NCI-H2227 treated with DMSO at 0.1 percent for 48 hours (cell line): ENCODE measurements at regions not wholly inside any gene's neighbourhood (a gene's known extent, or its start where the extent isn't known, plus 50 kb on each side); places are given as distances from the start of the nearest gene placed in this dataset.
"Not testable (repeated sequence)": the region's sequence is repeated elsewhere in the genome, so short reads cannot be mapped to it uniquely, and the experiment has no call there.

Experiments
- DNase-seq: peaks from one replicate; lab custom pipeline; 2025; lab: John Stamatoyannopoulos, UW

DNA sequence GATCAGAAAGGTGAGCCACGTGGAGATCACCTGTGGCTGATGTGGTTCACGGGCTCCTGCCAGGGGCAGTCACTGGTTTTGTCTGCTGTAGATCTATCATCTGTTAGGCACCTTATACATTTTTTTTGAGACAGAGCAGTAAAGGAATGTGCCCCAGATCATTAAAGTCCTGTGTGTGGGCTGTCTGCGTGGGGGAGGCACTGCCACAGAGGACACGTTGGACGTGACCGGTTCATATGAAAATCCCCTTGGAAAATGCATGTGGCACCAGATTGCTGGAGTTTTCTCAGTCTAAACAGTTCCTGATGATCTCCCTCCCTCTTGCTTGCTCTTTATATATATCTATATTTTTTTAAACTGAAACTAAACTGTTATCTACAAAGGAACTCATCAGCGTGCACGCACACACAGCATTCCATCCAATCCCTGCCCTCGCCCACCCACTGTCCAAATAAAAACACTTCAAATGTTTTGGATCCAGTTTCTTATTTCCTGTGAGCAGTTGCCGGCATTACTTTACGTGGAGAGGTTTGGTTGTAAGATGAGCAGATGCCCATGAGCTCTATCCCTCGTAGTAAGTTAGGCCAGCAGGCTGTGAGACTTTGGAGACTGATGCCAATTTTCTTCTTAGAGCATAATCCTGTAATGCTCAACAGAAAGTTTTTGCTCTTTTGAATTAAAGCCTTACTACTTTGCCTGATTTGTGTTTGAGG is 161.6 kb upstream of the EXOC2 start:
- no peak for DNase-seq

DNA sequence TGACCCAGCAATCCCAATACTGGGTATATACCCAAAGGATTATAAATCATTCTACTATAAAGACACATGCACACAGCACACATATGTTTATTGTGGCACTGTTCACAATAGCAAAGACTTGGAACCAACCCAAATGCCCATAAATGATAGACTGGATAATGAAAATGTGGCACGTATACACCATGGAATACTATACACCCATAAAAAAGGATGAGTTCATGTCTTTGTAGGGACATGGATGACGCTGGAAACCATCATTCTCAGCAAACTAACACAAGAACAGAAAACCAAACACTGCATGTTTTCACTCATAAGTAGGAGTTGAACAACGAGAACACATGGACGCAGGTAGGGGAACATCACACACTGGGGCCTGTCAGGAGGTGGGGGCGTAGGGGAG is 159.3 kb upstream of the EXOC2 start:
- not testable (repeated sequence) for DNase-seq

DNA sequence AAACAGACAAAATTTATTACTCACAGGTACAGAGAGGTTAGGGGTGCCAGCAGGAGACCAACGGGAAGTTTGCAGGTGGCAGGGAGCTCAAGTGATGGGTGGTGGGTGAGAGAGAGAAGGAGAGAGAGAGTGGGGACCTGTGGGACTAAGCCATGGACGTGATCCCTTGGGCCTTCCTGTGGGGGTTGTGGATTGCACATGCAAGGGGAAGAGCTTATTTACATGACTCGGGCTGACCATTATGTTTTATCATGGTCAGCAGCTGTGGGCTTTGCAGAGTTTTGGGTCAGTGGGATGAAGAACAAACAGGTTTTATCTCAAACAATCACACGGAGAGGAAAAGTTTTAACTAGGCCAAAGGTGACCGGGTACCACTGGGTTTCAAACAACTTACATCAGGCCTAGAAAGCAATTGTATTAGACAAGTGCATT is 156.2 kb upstream of the EXOC2 start:
- no peak for DNase-seq

DNA sequence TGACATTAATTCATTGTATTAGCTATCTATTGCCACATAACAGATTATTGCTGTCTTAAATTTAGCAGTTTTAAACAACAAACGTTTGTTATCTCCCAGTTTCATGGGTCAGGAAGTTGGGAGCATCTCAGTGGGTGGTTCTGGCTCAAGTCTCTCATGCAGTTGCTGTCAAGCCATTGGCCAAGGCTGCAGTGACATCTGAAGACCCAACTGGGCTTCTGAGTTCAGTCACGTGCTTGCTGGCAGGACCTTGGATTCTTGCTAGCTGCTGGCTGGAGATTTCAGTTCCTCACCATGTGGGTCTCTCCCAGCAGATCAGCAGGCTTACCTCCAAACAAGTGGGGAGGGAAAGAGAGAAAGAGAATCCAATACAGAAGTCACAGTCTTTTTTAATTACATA is 152.6 kb upstream of the EXOC2 start:
- DNase-seq, result no peak

DNA sequence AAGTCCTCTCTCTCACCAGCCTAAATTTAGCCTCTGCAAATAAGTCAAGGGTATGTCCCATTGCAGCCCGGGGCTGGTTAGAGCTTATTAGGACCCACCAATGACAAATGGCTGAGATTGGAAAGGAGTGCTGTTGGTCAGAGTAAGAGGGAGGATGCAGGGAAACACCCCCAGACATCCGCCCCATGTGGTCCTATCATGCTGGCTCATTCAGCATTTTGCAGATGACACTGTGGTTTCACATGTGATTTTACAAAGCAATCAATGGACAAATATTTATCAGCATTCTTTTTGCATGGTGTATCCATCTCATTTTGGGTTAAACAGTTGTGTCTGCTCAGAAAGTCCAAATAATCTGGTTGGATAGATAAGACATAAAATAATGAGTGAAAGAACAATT is 152.2 kb upstream of the EXOC2 start:
- DNase-seq, result no peak

DNA sequence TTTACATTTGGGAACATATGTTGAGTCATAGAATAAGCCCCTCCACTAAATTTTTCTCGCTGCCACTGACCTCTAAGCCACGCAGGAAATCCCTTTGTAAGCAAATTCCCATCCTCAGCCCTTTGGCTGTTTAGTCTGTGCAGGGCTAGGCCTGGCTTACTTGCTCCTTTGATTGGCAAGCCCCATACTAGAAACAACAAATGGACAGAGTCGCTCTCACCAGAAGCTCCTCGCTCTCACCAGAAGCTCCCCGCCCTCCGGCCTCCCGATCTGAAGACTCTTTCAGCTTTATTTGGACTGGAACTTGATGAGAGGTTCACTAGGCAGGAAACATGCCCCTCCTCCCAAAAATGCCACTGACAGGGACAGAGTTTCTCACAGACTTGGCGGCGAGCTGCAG is 149.2 kb upstream of the EXOC2 start:
- DNase-seq, result no peak

DNA sequence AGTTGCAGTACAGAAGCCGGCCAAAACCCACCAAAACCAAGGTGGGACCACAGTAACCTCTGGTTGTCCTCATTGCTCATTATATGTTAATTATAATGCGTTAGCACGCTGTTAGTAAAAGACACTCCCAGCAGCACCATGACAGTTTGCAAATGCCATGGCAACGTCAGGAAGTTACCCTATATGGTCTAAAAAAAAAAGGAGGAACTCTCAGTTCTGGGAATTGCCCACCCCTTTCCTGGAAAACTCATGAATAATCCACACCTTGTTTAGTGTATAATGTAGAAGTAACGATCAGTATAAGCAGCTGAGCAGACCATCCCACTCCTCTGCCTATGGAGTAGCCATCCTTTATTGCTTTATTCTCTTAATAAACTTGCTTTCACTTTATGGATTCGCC is 148.6 kb upstream of the EXOC2 start:
- no peak for DNase-seq

DNA sequence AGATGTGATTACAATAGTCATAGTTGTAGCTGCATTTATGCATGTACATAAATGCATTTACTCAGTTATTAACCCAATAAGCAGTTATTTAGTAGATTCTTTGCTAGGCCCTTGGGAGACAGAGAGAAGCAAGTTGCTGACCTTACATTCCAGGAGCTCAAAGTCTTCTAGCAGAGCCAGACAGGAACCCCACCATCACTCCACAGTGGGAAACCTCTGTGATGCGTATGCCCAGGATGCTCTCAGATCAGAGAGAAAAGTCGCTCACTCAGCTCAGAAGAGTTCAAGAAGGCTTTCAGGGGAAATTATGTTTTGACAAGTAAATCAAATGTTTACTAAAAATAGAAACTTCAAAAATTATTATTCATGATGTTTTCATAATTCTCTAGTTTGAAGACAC is 146.3 kb upstream of the EXOC2 start:
- no peak for DNase-seq

DNA sequence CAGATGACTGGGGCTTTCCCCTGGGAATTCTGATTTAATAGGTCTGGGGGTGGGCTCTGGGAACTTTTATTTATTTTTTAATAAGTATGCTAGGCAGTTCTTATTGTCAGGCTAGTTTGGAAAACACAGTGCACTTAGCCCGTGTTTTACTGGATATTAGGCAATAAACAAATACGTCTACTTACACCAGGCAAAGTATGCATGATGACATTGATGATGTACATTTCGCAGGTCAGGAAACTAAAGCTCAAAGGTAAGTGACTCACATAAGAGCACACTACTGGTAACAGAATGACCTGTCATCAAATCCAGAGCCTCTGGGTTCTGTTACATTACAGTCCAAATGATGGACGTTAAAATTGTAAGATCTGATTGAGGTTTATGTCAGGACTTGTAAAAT is 144.4 kb upstream of the EXOC2 start:
- no peak for DNase-seq

DNA sequence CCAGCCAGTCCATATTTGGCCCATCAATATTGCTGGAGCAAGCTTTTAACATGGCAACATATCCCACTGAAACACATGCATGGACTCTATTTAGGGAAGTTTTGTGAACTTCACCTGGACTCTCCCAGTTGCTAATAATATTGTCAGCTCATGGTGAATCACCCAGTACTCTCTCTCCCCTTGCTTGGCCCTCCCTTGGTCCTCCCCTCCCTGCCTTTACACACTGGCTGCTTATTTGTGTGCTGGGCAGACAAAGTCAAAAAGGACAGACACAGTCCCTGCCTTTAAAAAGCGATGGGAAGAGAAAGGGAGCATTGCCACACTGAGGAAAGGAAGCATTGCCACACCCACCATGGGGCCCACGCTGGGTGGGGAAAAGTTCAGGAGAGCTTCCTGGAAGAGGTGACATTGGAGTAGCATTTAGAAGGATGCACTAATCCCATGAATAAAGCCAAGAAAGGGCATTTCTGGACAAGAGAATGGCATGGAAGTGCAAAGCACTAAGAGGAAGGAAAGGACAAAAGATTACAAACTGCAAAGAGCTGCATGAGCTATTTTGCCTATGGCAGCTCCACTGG is 143.4 kb upstream of the EXOC2 start:
- DNase-seq, result no peak

DNA sequence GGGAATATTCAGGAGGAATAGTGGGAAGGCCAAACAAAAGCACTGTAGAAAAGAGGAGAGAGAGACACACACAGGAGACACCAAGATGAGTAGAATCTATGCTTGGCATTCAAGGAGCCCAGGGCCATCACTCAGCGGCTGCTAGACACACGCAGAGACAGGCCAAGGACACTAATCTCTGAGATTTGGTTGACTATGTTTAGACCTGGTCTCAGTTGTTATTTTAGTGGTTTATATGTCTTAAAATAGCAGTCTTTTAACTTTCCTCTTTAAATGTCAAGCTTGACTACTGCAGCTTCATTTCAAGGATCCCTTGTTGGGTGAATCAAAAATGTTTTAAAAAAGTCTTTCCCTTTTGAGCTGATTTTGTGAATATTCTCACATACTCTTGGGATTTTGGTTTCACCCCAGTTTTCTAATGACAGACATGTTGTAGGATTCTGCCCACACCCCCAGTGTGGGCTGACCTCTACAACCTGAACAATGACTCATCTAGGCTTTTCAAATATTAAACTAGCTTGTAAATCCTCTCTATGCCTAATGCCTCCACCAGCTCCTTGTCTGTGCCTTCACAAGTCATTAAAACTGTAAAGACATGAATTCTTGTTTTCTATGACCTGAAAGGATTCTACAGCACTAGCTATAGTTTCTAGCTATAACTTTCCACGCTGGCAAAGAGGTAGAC is 142.7 kb upstream of the EXOC2 start:
- DNase-seq, result no peak

DNA sequence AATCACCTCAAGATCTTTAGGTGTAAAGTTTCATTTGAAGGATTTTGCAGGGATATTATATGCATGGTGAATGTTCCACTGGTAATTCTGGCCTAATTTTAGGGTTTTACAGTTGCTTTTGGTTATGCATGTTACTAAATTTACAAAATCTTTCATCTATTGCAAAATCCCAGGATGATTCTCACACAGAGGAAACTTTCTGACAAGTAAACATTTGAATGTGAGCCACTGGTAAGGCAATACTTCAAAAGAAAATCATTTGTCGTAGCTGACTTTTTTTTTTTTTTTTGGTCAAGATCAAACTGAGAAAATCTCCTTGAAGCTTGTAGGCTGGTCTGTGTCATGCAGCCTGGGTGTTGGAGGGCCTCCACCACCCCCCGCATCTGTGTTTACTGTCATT is 141.9 kb upstream of the EXOC2 start:
- DNase-seq, result no peak

DNA sequence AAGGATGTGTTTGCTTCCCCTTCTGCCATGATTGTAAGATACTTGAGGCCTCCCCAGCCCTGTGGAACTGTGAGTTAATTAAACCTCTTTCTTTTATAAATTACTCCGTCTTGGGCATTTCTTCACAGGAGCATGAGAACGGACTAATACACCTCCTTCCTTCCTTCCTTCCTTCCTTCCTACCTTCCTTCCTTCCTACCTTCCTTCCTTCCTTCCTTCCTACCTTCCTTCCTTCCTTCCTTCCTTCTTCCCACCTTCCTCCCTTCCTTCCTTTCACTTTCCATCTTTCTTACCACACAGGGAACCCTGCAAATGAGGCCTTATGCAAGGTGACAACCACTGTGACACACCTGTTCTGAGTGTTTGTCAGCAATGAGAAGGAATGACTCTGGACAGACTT is 141.3 kb upstream of the EXOC2 start:
- no peak for DNase-seq

DNA sequence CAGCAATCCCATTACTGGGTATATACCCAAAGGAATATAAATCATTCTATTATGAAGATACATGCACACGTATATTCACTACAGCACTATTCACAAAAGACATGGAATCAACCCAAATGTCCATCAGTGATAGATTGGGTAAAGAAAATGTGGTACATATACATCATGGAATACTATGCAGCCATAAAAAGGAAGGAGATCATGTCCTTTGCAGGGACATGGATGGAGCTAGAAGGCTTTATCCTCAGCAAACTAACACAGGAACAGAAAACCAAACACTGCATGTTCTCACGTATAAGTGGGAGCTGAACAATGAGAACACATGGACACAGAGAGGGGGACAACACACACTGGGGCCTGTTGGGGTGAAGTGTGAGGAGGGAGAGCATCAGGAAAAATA is 139.9 kb upstream of the EXOC2 start:
- not testable (repeated sequence) for DNase-seq

DNA sequence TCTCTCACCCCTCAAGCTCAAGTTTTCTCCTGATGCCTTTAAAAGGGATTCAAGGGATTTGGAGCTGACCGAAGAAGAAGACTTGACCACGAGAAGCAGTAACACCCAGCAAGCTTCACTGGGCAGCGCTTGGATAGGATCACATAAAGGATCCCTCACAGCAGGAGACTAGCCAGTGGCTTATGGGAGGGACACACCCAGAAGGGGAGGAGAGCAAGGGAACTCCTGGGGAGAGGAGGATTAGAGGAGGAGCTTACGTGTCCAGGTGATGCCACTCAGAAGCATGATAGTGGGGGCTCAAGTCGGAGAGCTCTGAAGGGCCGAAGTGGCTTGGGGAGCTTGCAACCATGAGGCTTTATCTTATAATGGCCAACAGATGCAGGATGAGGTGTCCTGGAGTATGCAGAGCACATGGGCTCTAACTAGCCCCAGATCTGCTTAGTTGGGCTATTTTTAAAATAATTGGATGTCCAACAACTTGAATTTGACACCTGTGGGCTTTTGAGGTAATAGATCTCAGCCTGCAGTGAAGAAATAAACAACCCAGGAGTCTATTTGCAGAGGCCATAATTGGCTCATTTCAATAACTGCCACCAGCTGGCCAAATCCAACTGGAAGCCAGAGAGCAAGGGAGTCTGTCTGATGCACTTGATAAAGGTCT is 137.9 kb upstream of the EXOC2 start:
- DNase-seq, result no peak

DNA sequence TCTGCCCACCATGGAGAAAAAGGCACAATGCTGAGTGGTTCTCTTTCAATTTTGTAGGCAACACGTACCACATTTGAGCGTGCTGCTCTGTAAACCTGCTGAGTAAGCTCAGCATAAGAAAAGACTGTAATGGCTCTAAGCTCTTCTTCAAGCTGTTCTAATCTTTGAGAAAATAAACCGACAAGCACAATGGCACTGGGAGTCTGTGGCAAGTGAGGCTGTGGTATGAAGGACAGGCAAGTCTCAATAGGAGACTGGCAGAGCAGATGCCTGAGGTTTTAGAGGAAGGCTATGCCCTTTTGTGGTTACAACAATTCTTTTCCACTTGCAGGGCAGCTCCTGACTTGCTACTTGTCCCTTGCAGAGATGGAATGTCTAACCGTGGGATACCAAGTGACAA is 136.7 kb upstream of the EXOC2 start:
- DNase-seq, result no peak

DNA sequence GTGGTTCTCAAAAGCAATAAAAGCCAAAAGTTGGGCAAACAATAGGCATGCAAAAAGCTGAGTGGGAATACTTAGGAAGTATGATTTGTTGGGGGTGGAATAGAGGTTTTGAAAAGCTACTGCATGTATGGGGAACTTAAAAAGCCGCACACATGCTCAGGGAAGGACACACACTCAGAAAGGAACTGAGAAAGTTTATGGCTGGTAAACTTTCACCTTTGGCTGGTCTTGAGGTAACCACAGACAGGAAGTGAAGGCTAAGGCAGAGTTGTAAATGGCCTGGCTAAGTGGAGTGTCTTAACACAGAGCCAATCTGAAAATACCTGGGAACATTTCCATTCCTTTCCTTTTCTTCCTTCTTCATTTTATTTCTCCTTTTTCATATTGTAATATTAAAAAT is 134.5 kb upstream of the EXOC2 start:
- no peak for DNase-seq

DNA sequence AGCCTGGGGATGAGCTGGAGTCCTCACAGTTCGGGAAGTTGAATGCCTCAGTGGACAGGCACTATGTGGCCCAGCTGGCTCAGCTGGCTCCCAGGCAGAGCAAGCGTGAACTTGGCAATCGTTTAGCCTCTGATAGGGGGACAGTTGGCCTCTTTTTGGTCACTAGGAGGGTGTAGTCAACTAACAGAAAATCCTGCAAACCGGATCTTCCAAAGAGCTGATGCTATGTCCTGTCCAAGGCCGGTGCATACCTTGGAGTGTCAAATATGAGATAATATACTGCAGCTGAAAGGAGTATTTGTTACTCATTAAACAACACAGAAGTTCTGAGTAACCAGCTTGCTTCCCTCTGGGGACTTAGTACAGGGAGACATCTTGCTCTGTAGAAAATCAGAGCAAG is 126.2 kb upstream of the EXOC2 start:
- no peak for DNase-seq

DNA sequence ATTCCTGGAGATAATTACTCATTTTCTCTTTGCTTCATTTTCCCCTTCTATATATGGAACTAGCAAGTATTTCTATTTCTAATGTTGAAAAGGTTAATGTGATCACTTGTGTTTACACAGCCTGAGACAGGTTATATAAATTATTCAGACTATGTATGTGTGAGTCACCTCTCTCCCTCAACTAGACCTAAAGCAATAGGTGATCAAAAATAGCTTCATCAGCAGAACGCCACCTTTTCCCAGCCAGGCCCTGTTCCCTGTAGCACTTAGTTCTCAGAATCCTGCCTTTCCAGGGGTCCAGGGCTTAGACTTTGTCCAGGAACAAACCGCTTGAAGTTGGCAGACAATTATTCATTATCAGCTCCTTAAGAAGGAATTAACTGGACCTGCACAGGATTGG is 125.3 kb upstream of the EXOC2 start:
- DNase-seq, result no peak

DNA sequence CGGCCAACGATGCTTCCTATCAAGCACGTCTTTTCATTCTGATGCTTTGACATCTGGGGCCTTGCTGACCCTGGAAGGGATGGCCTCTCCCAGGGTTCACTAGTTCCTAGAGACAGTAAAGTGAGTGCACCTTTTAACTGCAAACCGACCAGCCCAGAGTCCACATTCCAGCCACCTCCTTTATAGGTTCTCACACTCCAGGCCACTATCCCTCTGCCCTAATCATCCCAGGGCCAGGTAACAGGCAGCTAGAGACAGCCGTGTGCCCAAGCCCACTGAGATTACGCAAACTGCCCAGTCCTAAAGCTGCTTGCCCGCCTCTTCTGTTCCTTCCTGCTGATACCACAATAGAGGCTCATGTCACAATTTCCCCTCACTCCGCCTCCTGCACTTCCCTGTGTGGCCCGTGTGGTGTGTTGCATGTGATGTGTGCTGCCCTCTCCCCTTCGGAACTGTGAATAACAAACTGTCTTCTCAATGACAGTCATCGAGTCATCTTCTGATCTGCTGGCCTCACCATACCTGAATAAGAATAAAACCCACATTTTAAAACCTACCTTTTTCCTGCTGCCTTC is 123.7 kb upstream of the EXOC2 start:
- no peak for DNase-seq

DNA sequence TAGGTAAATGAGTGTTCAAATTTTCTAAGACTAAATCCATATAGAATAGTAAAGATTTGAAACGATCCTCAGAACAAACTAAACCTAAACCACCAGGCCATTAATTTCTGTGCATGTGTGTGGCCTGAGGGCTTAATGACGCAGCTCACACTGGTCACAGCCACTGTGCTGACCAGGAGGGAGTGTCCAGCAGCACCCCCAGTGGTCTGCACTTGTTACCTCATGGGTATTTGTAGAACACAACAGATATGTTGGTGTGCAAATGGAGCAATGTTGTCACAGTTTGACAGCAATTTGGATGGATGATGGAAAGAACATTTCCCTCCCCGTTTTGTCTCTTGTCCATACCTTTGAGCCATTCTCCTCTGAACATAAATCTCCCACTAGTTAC is 122.4 kb upstream of the EXOC2 start:
- no peak for DNase-seq

DNA sequence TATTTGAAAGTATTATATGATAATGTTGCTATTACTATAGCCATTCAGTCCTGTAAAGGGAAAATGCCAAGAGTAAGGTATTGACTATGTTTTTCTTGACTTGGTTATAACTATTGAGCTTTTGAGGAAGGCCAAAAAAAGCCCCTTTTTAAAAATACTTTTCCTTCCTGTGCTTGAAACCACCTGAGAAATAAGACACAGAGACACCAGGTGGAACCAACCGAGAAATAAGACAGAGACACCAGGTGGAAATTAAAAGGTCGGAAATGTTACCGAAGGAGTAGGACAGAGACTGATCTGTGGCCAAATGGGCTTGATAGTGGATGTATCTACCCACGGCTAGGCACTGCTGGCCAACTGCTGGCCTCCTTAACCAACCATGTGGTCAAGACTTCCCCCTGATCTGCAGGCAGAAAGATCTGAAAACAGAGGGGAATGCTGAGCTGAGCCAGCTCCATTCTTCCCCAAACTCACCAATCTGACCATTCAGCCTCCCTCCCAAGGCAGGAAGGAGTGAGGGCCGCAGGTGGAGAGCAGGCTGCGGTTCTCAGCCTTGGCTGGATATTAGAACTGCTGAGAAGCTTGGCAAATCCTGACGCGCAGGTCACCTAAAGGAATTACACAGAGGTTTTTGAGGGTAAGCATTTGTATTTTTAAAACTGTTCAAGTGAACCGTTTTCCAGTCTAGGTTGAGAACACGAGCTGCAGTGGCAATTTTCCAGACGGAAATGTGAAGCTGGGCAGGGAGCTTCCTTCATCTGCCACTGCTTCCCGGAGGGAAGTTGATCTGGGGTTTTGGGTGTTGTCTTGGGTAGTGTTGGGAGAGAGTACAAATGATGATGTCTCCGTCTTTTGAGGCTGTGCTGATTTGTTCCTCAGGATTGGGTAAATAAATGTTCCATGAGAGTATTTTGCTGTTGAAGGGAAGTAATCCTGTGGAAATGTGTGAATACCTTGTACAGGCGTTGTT is 121.7 kb upstream of the EXOC2 start:
- no peak for DNase-seq
